ENCODE measurements at regions not wholly inside any gene's neighbourhood (a gene's known extent, or its start where the extent isn't known, plus 50 kb on each side); places are given as distances from the start of the nearest gene placed in this dataset.

DNA sequence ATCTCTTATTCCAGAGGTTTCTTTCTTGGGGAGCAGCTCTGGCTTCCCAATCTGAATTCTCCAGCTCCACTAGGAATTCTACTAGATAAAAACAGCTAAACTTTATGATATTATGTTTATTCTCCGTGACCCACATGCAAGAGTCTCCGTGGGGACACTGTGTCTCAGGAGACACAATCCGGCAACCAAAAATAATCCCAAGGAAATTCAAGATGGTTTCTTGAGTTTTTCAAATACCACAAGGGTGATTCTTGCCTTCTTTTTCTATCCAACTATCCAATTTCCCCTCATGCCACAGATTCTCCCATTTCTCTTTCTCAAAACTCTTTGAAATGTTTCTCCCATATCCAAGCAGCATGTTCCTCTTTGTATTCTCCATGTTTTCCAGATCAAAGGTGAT lies 103.1 kb downstream of the FAS start:
- DNase-seq = no peak

DNA sequence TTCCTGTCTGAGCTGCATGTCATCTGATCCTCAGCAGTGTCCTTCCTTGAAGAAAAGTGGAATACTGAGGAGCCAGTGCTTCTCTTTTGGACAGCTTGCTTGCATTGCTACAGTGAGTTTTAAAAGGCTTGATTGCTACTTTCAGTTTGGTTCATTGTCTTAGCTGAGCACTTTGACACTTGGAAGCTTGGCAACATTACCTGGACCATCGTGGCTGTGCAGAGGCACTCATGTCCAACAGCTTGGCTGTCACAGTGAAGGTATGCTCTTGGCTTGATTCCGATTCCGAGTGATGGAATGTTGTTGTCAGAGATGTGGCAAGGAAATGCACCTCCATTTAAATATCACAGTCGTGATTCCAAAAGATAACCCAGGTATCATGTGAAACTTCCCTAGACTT lies 102.4 kb downstream of the FAS start:
- DNase-seq = no peak

DNA sequence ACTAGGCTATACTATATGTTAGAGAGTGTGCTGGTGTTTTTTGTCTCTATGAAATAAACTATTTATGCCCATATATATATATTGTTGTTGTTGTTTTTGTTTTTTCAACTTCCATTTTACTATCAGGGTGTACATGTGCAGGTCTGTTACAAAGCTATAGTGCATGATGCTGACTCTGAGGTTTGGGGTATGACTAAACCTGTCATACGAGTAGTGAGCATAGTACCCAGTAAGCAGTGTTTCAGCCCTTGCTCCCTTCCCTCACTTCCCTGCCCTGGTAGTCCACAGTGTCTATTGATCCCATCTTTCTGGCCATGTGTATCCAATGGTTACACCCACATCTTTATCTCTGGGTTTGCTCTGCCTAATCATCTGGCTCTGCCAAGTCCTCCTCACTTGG lies 101.8 kb downstream of the FAS start:
- DNase-seq = no peak

DNA sequence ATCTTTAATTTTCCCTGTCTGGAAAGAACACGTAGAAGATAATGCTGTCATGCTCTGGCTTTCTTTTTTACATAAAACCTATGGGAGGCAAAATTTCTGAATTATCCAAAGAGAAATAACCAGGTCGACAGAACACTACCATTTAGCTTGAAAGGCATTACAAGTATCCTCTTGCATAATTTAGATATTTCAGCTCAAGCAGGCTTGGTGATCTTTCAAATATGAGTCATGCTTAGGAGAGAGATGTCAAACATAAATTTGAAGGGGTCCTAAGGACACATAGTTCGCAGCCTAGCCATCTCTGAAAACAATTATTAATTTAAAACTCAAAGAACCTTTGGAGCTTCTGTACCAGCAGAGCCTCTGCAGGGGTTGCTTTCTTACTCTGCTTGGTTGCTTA lies 100.9 kb downstream of the FAS start:
- no peak for DNase-seq

DNA sequence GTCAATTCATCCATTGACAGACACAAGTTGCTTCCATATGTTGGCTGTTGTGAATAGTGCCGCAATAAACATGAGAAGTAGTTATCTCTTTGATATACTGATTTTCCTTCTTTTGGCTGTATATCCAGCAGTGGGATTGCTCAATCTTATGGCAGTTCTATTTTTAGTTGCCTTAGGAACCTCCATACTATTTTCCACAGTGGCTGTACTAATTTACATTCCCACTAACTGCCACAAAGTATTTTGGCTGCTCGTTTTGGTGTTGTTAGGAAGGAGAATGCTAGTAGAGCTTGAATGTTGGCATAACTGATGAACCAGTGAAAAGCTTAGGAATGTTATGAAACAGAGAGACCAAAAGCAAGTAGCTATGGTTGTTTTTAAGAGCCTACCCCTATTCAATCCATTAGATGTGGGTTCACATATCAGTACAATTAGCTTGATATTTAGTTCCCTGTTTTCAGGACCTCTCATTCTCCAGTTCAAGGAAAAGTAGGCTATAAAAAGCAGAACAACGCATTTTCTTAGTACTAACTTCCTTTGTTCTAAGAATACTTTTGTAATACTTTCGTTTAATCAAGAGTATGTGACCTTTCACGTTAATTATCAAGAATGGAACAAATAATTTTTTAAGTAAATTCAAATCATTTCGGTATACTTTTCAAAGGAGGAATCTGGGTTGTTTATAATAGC lies 100.3 kb downstream of the FAS start:
- no peak for DNase-seq

DNA sequence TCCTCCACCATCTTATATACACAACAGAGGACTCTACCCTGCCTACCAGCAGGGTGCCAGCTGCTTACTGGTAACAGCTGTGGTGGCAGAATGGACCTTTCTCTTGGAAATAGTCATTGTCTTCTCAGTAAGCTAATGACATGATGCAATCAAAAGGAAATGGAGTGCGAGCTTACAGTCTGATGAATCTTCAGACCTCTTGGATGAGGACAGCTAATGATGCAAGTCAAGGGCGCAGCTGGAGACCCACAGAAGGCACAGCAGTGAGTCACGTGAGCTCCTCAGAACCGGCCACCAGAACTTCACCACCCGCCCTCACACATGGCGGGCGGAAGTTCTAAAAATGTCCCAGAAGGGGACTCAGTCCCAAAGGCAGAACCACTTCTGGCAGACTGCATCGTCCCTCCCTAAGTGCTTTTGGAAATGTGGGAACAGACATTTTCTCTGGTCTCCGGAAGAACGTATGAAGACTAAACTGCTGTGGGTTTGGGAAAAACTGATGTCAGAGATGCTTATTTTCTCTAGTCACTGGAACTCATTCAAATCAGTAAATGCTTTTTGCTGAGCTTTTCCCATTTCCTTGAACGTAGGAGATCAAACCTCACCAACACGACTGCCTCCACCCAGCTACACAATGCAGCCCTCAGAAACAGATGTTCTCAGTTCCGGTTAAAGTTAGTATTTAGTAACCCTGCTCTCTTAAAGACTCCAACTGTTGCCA lies 96.4 kb downstream of the FAS start:
- peak; percentile 6 for DNase-seq

DNA sequence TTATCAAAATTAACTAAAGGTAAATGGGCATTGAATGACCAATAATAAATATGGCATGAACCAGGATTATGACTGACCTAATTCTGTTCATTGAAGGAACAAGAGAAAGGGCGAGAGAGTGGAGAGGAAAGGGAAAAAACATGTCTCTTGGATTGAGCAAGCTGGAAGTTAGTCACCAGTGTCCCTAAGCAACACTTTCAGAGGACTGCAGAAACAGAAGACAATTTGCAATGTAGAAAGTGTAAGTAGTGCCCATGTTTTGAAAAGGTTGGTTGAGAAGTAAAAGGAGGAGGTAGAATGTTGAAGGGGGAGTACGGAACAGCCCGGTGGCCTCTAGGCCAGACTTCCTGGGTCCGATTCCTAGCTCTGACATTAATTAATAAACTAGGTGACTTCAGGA lies 94.6 kb downstream of the FAS start:
- DNase-seq = no peak

DNA sequence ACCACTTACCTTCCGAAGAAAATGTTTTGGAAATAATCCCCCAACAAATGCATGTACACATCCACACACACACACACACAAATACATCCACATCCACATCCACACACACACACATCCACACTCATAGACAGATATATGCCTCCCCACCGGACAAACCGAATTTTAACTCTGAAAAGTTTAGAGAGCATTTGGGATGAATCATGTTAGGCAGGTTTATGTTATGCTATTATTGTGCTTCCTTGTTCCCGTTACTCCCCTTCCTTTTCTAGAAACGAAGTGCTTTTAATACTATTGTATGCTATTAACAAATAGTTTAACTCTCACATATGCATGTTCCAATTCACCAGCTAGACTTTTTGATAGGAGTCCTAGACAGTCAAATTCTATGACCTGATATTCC lies 91.5 kb downstream of the FAS start:
- no peak for DNase-seq

DNA sequence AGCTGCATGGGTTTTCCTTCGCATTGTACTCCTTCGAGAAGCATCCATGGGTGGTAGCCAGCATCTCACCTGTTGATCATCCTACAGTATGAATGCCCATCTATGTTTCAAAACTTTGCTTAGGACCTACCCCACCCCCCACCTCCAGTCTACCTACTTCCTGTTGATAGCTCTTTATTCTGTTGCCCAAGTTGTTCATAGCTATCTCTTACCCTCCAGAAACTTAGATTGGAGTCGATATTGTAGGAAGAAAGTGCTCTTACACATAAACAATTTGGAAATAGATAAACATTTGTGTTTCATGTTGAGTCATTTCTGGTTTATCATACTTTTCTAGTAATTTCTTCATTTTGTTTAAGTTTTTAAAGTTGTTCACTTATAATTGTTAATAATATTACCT lies 90.1 kb downstream of the FAS start:
- no peak for DNase-seq

DNA sequence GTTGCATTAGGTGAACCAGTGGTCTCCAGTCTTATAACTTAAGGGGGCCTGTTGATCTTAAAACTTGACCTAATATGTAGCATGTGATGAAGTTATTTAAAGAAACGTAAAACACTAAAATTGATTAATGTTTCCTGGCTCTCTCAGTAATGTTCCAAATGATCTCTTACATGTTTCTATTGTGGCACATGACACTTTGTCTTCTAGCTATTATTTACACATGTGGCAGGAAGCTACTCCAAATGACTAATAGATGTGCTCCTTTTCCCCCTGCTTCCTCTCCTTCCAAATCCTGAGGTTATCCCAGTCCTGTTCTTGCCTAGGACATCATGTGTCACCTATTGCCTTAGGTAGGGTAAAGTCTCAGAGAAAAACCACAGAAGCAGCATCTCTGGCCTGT lies 89.4 kb downstream of the FAS start:
- no peak for DNase-seq

DNA sequence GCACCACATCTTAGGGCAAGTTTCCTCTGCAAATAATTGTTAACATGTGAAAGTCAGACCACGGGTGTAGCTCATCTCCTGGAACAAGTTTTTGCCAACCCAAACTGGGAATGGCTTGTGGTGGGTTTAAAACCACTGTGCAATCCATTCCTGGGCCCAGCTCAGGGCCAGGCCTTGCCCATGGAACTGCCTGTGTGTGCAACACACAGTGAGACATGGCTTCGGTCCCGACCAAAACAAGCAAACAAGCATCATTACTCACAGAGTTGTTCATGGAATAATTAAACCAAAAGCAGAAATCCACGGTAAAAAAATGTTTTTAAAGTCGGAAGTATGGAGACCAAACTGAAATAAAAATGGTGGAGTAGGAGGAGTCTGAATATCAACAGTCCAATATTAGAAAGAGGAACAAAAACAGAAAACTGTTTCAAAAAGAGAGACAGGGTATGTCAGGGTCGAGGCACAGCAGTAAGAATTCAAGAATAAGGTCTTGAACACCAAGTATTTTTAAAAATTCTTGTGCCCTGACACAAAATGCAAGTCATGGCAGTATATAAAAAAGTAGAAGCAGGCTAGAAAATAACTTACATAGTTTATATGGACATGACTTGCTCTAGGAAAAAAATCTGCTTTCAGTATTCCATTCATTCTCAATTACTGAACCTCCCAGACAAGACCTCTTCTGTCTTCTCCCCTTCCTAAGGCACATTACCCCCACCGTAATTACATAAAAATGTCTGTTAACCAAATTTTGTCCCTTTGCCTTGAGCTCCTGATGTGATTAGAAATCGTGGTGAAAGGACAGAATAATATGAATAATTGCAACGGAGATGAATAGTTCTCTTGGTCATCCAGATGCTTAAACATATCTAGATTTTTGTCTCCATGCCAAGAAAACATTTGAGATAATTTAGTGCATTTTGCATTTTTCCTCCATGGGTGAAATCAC lies 88.4 kb downstream of the FAS start:
- no peak for DNase-seq

DNA sequence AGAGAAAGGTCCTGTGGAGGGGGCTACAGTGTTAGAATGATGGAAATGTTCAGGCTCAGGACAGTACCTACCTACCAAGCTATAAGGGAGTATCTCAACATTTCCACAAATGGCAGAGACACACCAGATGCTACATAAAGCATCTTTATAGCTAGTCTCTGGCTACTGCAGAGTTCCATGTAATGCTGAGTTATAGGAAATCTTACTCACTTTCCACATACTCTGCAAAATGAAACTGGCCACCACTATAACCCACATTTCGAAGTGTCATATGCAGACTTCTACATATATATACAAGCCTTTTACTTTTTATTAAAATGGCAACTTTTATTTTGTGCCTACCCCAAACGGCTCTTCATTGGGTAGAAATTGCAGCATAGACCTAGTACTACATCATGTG lies 85.5 kb downstream of the FAS start:
- no peak for DNase-seq

DNA sequence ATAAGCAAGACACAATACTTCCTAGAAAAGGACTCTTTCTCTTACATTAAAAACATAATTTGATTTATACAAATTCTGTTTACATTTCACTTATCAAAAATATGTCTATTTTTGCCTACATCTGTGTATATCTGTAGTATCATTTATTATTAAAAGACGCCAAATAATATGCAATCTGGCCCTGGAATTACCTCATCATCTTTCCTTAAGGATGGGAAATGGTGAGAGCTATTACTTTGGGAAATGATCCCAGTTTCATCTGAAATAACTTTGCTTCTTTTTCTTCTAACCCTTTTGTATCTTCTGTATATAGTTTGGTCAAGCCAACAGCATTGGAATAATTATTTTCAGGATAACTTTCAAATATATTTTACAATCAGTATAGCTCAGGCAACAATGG lies 85.0 kb downstream of the FAS start:
- DNase-seq = no peak

DNA sequence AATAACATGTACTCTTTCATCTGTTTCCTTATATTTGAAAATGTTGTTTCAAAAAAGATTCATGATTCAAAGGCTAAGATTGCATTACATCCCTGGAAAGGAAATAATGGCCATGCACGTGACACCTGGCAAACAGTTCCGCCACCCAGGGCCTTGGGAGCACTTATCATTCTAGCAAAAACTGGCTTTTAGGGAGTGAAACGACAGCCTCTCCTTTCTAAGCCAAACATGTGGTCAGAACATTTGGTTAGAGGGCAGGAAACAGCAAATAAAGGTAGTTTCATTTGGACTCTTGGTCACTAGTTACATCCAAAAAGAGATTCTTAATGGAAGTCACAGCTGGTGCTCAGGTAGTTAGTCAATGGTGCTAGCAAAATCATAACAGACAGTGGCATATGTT lies 83.5 kb downstream of the FAS start:
- DNase-seq = no peak

DNA sequence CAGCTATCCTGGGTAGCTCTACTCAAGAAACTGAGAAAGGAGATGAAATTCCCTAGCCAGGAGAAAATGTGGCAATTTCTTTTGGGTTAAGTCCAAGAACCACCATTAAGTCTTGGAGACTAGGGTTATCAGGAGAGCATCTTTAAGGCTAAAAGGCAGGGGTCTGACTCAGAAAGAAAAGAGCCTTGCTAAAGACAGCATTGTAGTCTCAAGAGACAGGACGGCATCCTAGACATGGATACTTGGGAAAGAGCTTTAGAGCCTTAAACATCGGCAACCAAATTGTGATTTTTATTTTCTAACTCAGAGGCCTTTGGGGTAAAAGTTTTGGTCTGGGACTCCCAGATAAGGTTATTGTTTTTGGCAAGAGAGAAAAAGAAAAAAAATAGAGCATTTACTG lies 83.1 kb downstream of the FAS start:
- no peak for DNase-seq

DNA sequence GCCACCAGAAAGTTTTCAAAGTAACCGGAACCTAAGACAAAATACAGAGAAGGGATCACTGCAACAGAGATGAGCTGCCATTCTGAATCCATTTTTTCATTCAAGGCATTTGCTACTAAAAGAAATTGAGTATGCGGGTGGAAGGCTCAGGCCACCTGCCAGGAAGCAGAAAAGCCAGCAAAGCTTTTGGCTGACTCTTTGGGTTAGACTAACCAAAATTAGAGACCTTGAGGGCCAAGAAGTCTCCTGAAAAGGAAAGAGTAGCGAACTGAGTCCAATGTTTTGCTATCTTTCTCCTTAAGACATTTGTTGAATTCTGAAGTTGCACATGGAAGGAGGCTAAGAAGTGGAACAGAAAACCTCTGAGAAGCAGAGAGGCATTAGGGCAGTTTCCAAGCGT lies 79.0 kb downstream of the FAS start:
- no peak for DNase-seq

All from T1000 (cell line).